K562 (cell line): ENCODE measurements at regions not wholly inside any gene's neighbourhood (a gene's known extent, or its start where the extent isn't known, plus 50 kb on each side); places are given as distances from the start of the nearest gene placed in this dataset.

Experiments used
- ATAC-seq: fragments of 200-7000 bp; cut with Tn5 transposase; 3 replicates; pipeline ENCODE4 v1.9.1; 2020; ENCODE audit warnings: moderate library complexity
- BruUV-seq: library from RNA; stranded (reverse); fragments of 400-500 nt; replicated peaks from 2 replicates; lab custom pipeline; 2021; lab: Mats Ljungman, UMichigan
- CTCF ChIA-PET: fragments of 300-600 bp; formaldehyde crosslinking; extraction: SDS; loops from one replicate; lab custom pipeline; 2021; ENCODE audit warnings: low intra/inter-chr PET ratio; lab: Yijun Ruan, JAX
- POLR2A ChIA-PET: fragments of 300-600, 350-650 bp; sonication (Branson Sonifier 250); formaldehyde crosslinking; extraction: SDS; loops from one replicate; lab custom pipeline; 2021; ENCODE audit warnings: antibody characterized with exemption, inconsistent platforms; lab: Yijun Ruan, JAX
- DNase-seq, 4 experiments: peaks; one replicate each; pipeline versions ENCODE4 v3.0.0 to v3.0.0-alpha.2; 2011 to 2018; ENCODE audit warnings: low spot score in 3 of 4, mixed read lengths in 3 of 4; ENCODE audit errors: extremely low read depth in 1 of 4
- FAIRE-seq: peaks from 2 replicates; lab custom pipeline; 2011; peaks lifted over from hg19 to GRCh38; lab: Jason Lieb, UNC
- H2AFZ ChIP-seq: 2 replicates; pipeline ENCODE4 v1.6.0; 2011; ENCODE audit warnings: low read depth, low read length, control low read depth, inconsistent platforms
- H3K27ac ChIP-seq: fragments of 200-600 bp; 3 replicates; pipeline ENCODE4 v1.8.0; 2011; ENCODE audit warnings: low read depth, mild to moderate bottlenecking, control low read depth, inconsistent platforms, low read length, moderate library complexity, mixed read lengths; ENCODE audit errors: extremely low read depth
- H3K27me3 ChIP-seq, 2 experiments: fragments of 300-600 bp in 1 of 2; 2 replicates in 1 of 2; 3 replicates in 1 of 2; pipeline versions ENCODE4 v1.6.0 to v1.8.0; 2011; ENCODE audit warnings: inconsistent platforms in 2 of 2, low read length in 2 of 2, mild to moderate bottlenecking in 1 of 2, mixed read lengths in 1 of 2, moderate library complexity in 1 of 2; ENCODE audit not compliant: control insufficient read depth in 2 of 2, insufficient read depth in 2 of 2
- H3K36me3 ChIP-seq: fragments of 300-600 bp; 3 replicates; pipeline ENCODE4 v1.8.0; 2011; ENCODE audit warnings: mild to moderate bottlenecking, low read length, inconsistent platforms; ENCODE audit not compliant: control insufficient read depth, insufficient read depth
- H3K4me1 ChIP-seq, 2 experiments: fragments of 200-600 bp in 1 of 2; replicated peaks in 1 of 2; 2 replicates in 1 of 2; 3 replicates in 1 of 2; pipeline versions ENCODE4 v1.5.1 to v1.8.0; 2011; ENCODE audit warnings: inconsistent platforms in 2 of 2, low read length in 2 of 2, mild to moderate bottlenecking in 1 of 2, mixed read lengths in 1 of 2, moderate library complexity in 1 of 2; ENCODE audit not compliant: control insufficient read depth in 2 of 2, insufficient read depth in 2 of 2
- H3K4me2 ChIP-seq: 2 replicates; pipeline ENCODE4 v1.6.1; 2011; ENCODE audit warnings: low read length, control low read depth, inconsistent platforms, mixed read lengths; ENCODE audit not compliant: insufficient read depth
- H3K4me3 ChIP-seq: fragments of 200-600 bp; sonication (generic), shearing (Covaris generic); 2 replicates; pipeline ENCODE4 v1.5.1; 2016; ENCODE audit warnings: control low read depth, inconsistent platforms
- H3K79me2 ChIP-seq: fragments of 200-600 bp; 3 replicates; pipeline ENCODE4 v1.8.0; 2011; ENCODE audit warnings: low read length, inconsistent platforms; ENCODE audit not compliant: control insufficient read depth, insufficient read depth
- H3K9ac ChIP-seq, 2 experiments: 2 replicates each; pipeline versions ENCODE4 v1.6.0 to v1.6.1; 2011; ENCODE audit warnings: low read depth in 2 of 2, low read length in 2 of 2, control low read depth in 1 of 2, inconsistent platforms in 1 of 2, mild to moderate bottlenecking in 1 of 2, mixed read lengths in 1 of 2; ENCODE audit not compliant: insufficient read depth in 1 of 2
- H3K9me1 ChIP-seq: one replicate; pipeline ENCODE4 v1.6.0; 2011; ENCODE audit warnings: inconsistent platforms, mild to moderate bottlenecking, low read length, moderate library complexity; ENCODE audit not compliant: control insufficient read depth, insufficient read depth
- H3K9me3 ChIP-seq: replicated peaks from 2 replicates; pipeline ENCODE4 v1.5.1; 2011; ENCODE audit warnings: low read depth, low read length, inconsistent platforms; ENCODE audit not compliant: control insufficient read depth, insufficient read depth
- H4K20me1 ChIP-seq: replicated peaks from 2 replicates; pipeline ENCODE4 v1.6.1; 2011; ENCODE audit warnings: low read length, inconsistent platforms, mixed read lengths; ENCODE audit not compliant: control insufficient read depth, insufficient read depth
- CHCHD3 ChIP-seq: fragments of 250-450 bp; sonication (Bioruptor Pico); IDR thresholded peaks from 2 replicates; pipeline ENCODE4 v2.1.2; 2022; ENCODE audit warnings: mild to moderate bottlenecking
- CTCFL ChIP-seq: IDR thresholded peaks from 2 replicates; pipeline ENCODE4 v1.6.1; 2011; ENCODE audit warnings: borderline replicate concordance, low read depth, mild to moderate bottlenecking, moderate library complexity, low read length; ENCODE audit not compliant: insufficient read depth, poor library complexity, severe bottlenecking
- ERF ChIP-seq: fragments of 450-650 bp; formaldehyde crosslinking; IDR thresholded peaks from 2 replicates; pipeline ENCODE4 v1.4.0; 2020; ENCODE audit warnings: mild to moderate bottlenecking, mixed read lengths
- FOXM1 ChIP-seq, 2 experiments: fragments of 450-650 bp in 1 of 2; sonication (generic) in 1 of 2; formaldehyde crosslinking in 1 of 2; IDR thresholded peaks; 2 replicates each; pipeline versions ENCODE4 v1.6.1 to v1.9.0; 2017 to 2022; ENCODE audit warnings: low read depth in 2 of 2, mild to moderate bottlenecking in 2 of 2, missing genetic modification reagents in 1 of 2, moderate library complexity in 1 of 2
- HDAC2 ChIP-seq: fragments of 450-650 bp; IDR thresholded peaks from 2 replicates; pipeline ENCODE4 v1.6.1; 2016; ENCODE audit warnings: mild to moderate bottlenecking
- HEY1 ChIP-seq: fragments of 250-450 bp; sonication (Bioruptor Pico); IDR thresholded peaks from 2 replicates; pipeline ENCODE4 v1.5.0; 2020; ENCODE audit warnings: mild to moderate bottlenecking, moderate library complexity, borderline replicate concordance
- RBM25 ChIP-seq: fragments of 200-400 bp; formaldehyde crosslinking; IDR thresholded peaks from 2 replicates; pipeline ENCODE4 v1.6.1; 2018; ENCODE audit warnings: low read length, low read depth, moderate library complexity; ENCODE audit not compliant: severe bottlenecking
- SFPQ ChIP-seq: fragments of 200-400 bp; formaldehyde crosslinking; IDR thresholded peaks from 2 replicates; pipeline ENCODE4 v1.6.1; 2017; ENCODE audit warnings: mild to moderate bottlenecking, low read depth, low read length, moderate library complexity
- SMARCA5 ChIP-seq: fragments of 450-650 bp; IDR thresholded peaks from 2 replicates; pipeline ENCODE4 v1.6.1; 2016
- USF1 ChIP-seq: sonication (generic); formaldehyde crosslinking; IDR thresholded peaks from 2 replicates; pipeline ENCODE4 v1.9.0; 2022; ENCODE audit warnings: mild to moderate bottlenecking, missing genetic modification reagents
- XRCC4 ChIP-seq: IDR thresholded peaks from one replicate; pipeline ENCODE4 v1.6.1; 2011; ENCODE audit not compliant: insufficient read depth, insufficient read length; ENCODE audit errors: extremely low read depth
- ZFP36 ChIP-seq: fragments of 150-350 bp; IDR thresholded peaks from 2 replicates; pipeline ENCODE4 v1.6.1; 2018; ENCODE audit warnings: low read length, low read depth; ENCODE audit not compliant: partially characterized antibody
- ZNF436 ChIP-seq: fragments of 250-450, 450-650 bp; sonication (Bioruptor Pico); formaldehyde crosslinking; IDR thresholded peaks from 2 replicates; pipeline ENCODE4 v1.7.0; 2020; ENCODE audit warnings: mild to moderate bottlenecking
- ZNF785 ChIP-seq: fragments of 250-450 bp; sonication (Bioruptor Pico); IDR thresholded peaks from 2 replicates; pipeline ENCODE4 v1.4.0; 2020; ENCODE audit warnings: mild to moderate bottlenecking
- WGBS: fragments of 100-300 bp; shearing (Covaris generic); methylation state at CpG from one replicate; pipeline ENCODE4 v1.1.6; 2016; ENCODE audit warnings: low coverage, mixed read lengths; ENCODE audit not compliant: insufficient coverage; ENCODE audit errors: missing lambda C conversion rate; 5-methylcytosine and 5-hydroxymethylcytosine counted together
- in situ Hi-C: fragments of 300-500 bp; cut with MboI; formaldehyde crosslinking; loops from 4 replicates; pipeline ENCODE4 v1.15.0; 2018; ENCODE audit warnings: inconsistent platforms, mixed read lengths
- intact Hi-C: fragments of 100-400 bp; cut with micrococcal nuclease; formaldehyde crosslinking; loops from 2 replicates; pipeline ENCODE4 v1.14.2; 2022

GRCh38 chr9:121576281-121577075 lies 75.0 kb upstream of the DAB2IP start:
- peaks cover 3 to 50% of the 10 kb centered on the region in 2 experiments; a peak in 3 of 5 replicates for H3K27me3 ChIP-seq
- H4K20me1 ChIP-seq: peaks cover 13% of the 10 kb centered on the region; the same call in 1 of the 2 replicates
- DNase-seq (peak in 1 of 4 experiments; percentile 12), FAIRE-seq (no peak), ATAC-seq (peak; percentile 66)
- no TSS peak for BruUV-seq
- H3K4me2 ChIP-seq: no peak overlapping the region
- no peaks in the 10 kb centered on the region for H3K36me3 ChIP-seq
- intact Hi-C loops: loop anchor here (2.0 kb wide), 1 partner anchor 26 kb away; no protein-coding TSS in a partner anchor
- peaks cover 0 to 7% of the 10 kb centered on the region in 2 experiments; a peak in 2 of 5 replicates for H3K4me1 ChIP-seq
- H2AFZ ChIP-seq: no peak overlapping the region
- ChIA-PET POLR2A (no interaction called here), CTCF (no interaction called here)
- no peak overlapping the region for H3K9ac ChIP-seq
- H3K9me1 ChIP-seq: no peaks in the 10 kb centered on the region
- no peak overlapping the region for H3K4me3 ChIP-seq
- 4% methylated on average over 5 of the region's 7 CpGs for WGBS
- in situ Hi-C loops: no loop called here
- no peak overlapping the region for H3K27ac ChIP-seq
- no peaks in the 10 kb centered on the region for H3K9me3 ChIP-seq
- no peaks in the 10 kb centered on the region for H3K79me2 ChIP-seq
- no peak for TF ChIP-seq RBM25
- peak; percentile 69; the same call in 1 of the 2 replicates for TF ChIP-seq SMARCA5
- no peak for TF ChIP-seq ZNF785 (CRISPR knock-in tag)
- TF ChIP-seq HEY1 (CRISPR knock-in tag): no peak
- TF ChIP-seq SFPQ: no peak
- TF ChIP-seq ZFP36: peak; percentile 93
- no peak for TF ChIP-seq FOXM1 (IDR thresholded peaks at IDR 0.05; ENCODE audit: low read depth)
- TF ChIP-seq FOXM1 (CRISPR knock-in tag; IDR thresholded peaks at IDR 0.05; ENCODE audit: low read depth): no peak
- TF ChIP-seq USF1 (CRISPR knock-in tag): no peak
- TF ChIP-seq HDAC2: no peak
- TF ChIP-seq ERF (CRISPR knock-in tag): no peak
- no peak for TF ChIP-seq CTCFL
- TF ChIP-seq ZNF436 (CRISPR knock-in tag): peak; percentile 78; the same call in 1 of the 2 replicates
- no peak for TF ChIP-seq CHCHD3 (CRISPR knock-in tag)
- no peak for TF ChIP-seq XRCC4
